A549 (cell line): ENCODE measurements at regions not wholly inside any gene's neighbourhood (a gene's known extent, or its start where the extent isn't known, plus 50 kb on each side); places are given as distances from the start of the nearest gene placed in this dataset.

Source experiments
- ATAC-seq, 2 experiments: fragments of 200-7000 bp in 1 of 2; fragments of >200 bp in 1 of 2; cut with Nextera tagmentation in 1 of 2; cut with Tn5 transposase in 1 of 2; 3 replicates each; pipeline versions ENCODE4 v1.8.0 to v1.9.1; 2018 to 2020; ENCODE audit warnings: mild to moderate bottlenecking in 1 of 2, moderate library complexity in 1 of 2
- CTCF ChIA-PET: fragments of 300-600 bp; sonication (Branson Sonifier 250); formaldehyde crosslinking; extraction: SDS; loops from one replicate; lab custom pipeline; 2021; ENCODE audit warnings: antibody characterized with exemption, inconsistent platforms; lab: Yijun Ruan, JAX
- POLR2A ChIA-PET: fragments of 350-600 bp; formaldehyde crosslinking; extraction: SDS; loops from one replicate; lab custom pipeline; 2021; ENCODE audit warnings: antibody characterized with exemption, inconsistent platforms; lab: Yijun Ruan, JAX
- DNase-seq, 2 experiments: peaks; one replicate each; pipeline versions ENCODE4 v3.0.0 to v3.0.0-alpha.2; 2011 to 2016; ENCODE audit warnings: low read depth in 1 of 2, low spot score in 1 of 2
- FAIRE-seq: peaks from 2 replicates; lab custom pipeline; 2011; peaks lifted over from hg19 to GRCh38; lab: Jason Lieb, UNC
- H3K27ac ChIP-seq, 2 experiments: fragments of >200 bp; sonication (Bioruptor Twin); formaldehyde crosslinking; 3 replicates each; pipeline ENCODE4 v1.5.1; 2016 to 2017
- H3K4me1 ChIP-seq: fragments of >200 bp; sonication (Bioruptor Twin); formaldehyde crosslinking; 3 replicates; pipeline ENCODE4 v1.6.1; 2016
- H3K4me2 ChIP-seq: fragments of >200 bp; sonication (Bioruptor Twin); formaldehyde crosslinking; 3 replicates; pipeline ENCODE4 v1.6.1; 2016
- H3K4me3 ChIP-seq: fragments of >200 bp; sonication (Bioruptor Twin); formaldehyde crosslinking; 3 replicates; pipeline ENCODE4 v1.5.1; 2016
- H3K9me3 ChIP-seq: fragments of >200 bp; sonication (Bioruptor Twin); formaldehyde crosslinking; 3 replicates; pipeline ENCODE4 v1.6.1; 2016
- BHLHE40 ChIP-seq: IDR thresholded peaks from 2 replicates; pipeline ENCODE4 v1.6.1; 2012; ENCODE audit warnings: low read depth, low read length, inconsistent platforms
- CBX2 ChIP-seq: fragments of 200-600 bp; sonication (generic); IDR thresholded peaks from 2 replicates; pipeline ENCODE4 v1.6.1; 2016; ENCODE audit warnings: low read depth, mild to moderate bottlenecking, borderline replicate concordance
- CBX8 ChIP-seq: fragments of 200-600 bp; sonication (generic); IDR thresholded peaks from 2 replicates; pipeline ENCODE4 v1.6.1; 2016
- CHD2 ChIP-seq: fragments of 150-350 bp; IDR thresholded peaks from 2 replicates; pipeline ENCODE4 v1.6.1; 2014; ENCODE audit warnings: low read length; ENCODE audit not compliant: partially characterized antibody
- EHF ChIP-seq: fragments of 250-450 bp; sonication (Bioruptor Pico); IDR thresholded peaks from 2 replicates; pipeline ENCODE4 v1.5.0; 2020; ENCODE audit warnings: mild to moderate bottlenecking
- EHMT2 ChIP-seq: fragments of 200-600 bp; sonication (generic); IDR thresholded peaks from 2 replicates; pipeline ENCODE4 v1.6.1; 2016; ENCODE audit warnings: antibody characterized with exemption, low read depth, mild to moderate bottlenecking, moderate library complexity
- EP300 ChIP-seq, 2 experiments: fragments of >200 bp; sonication (Bioruptor Twin); formaldehyde crosslinking; IDR thresholded peaks; 2 replicates in 1 of 2; 3 replicates in 1 of 2; pipeline ENCODE4 v1.6.1; 2016 to 2017
- ESRRA ChIP-seq: fragments of 150-350 bp; IDR thresholded peaks from 2 replicates; pipeline ENCODE4 v1.6.1; 2014; ENCODE audit warnings: mild to moderate bottlenecking, low read length, borderline replicate concordance
- FOSB ChIP-seq: fragments of 250-450 bp; sonication (Bioruptor Pico); IDR thresholded peaks from 2 replicates; pipeline ENCODE4 v1.5.0; 2020; ENCODE audit warnings: mild to moderate bottlenecking, moderate library complexity
- HEYL ChIP-seq: fragments of 250-450 bp; sonication (Bioruptor Pico); IDR thresholded peaks from 2 replicates; pipeline ENCODE4 v1.8.0; 2021; ENCODE audit warnings: mild to moderate bottlenecking, moderate library complexity
- JUN ChIP-seq, 2 experiments: fragments of >200 bp; sonication (Bioruptor Twin); formaldehyde crosslinking; IDR thresholded peaks; 2 replicates in 1 of 2; 3 replicates in 1 of 2; pipeline ENCODE4 v1.6.1; 2016 to 2017
- KDM1A ChIP-seq: fragments of 200-600 bp; sonication (generic); IDR thresholded peaks from 2 replicates; pipeline ENCODE4 v1.6.1; 2016; ENCODE audit warnings: low read depth, mild to moderate bottlenecking
- MYC ChIP-seq: IDR thresholded peaks from 2 replicates; pipeline ENCODE4 v1.6.1; 2012; ENCODE audit warnings: mild to moderate bottlenecking, inconsistent platforms, low read length, improper control_type of control experiment, borderline replicate concordance
- NFE2L2 ChIP-seq: fragments of 150-350 bp; conservative IDR thresholded peaks from 2 replicates; pipeline ENCODE4 v1.6.1; 2014; ENCODE audit warnings: low read length
- NPAS2 ChIP-seq: fragments of 250-450 bp; sonication (Bioruptor Pico); IDR thresholded peaks from 2 replicates; pipeline ENCODE4 v1.8.0; 2022; ENCODE audit warnings: mild to moderate bottlenecking, moderate library complexity, borderline replicate concordance
- PHF8 ChIP-seq: fragments of 200-600 bp; sonication (generic); IDR thresholded peaks from 2 replicates; pipeline ENCODE4 v1.6.1; 2016; ENCODE audit warnings: low read depth, mild to moderate bottlenecking, antibody characterized with exemption, moderate library complexity, borderline replicate concordance
- POLR2A ChIP-seq: IDR thresholded peaks from 2 replicates; pipeline ENCODE4 v1.6.1; 2012; ENCODE audit warnings: mild to moderate bottlenecking, low read length
- POLR2AphosphoS2 ChIP-seq: conservative IDR thresholded peaks from 2 replicates; pipeline ENCODE4 v1.6.1; 2012; ENCODE audit warnings: low read length, improper control_type of control experiment, inconsistent platforms
- RAD21 ChIP-seq, 2 experiments: fragments of >200 bp in 1 of 2; sonication (Bioruptor Twin) in 1 of 2; formaldehyde crosslinking in 1 of 2; IDR thresholded peaks in 1 of 2; conservative IDR thresholded peaks in 1 of 2; 2 replicates in 1 of 2; 3 replicates in 1 of 2; pipeline ENCODE4 v1.6.1; 2012 to 2018; ENCODE audit warnings: inconsistent platforms in 1 of 2
- RARB ChIP-seq: fragments of 250-450 bp; sonication (Bioruptor Pico); IDR thresholded peaks from 2 replicates; pipeline ENCODE4 v1.8.0; 2021; ENCODE audit warnings: mild to moderate bottlenecking, moderate library complexity
- SMC3 ChIP-seq: fragments of >200 bp; sonication (Bioruptor Twin); formaldehyde crosslinking; IDR thresholded peaks from 3 replicates; pipeline ENCODE4 v1.6.1; 2018; ENCODE audit warnings: inconsistent platforms
- SREBF2 ChIP-seq: fragments of 450-650 bp; IDR thresholded peaks from 2 replicates; pipeline ENCODE4 v1.6.1; 2014; ENCODE audit warnings: mild to moderate bottlenecking, moderate library complexity
- TFCP2L1 ChIP-seq: fragments of 250-450 bp; sonication (Bioruptor Pico); IDR thresholded peaks from 2 replicates; pipeline ENCODE4 v1.5.0; 2021; ENCODE audit warnings: mild to moderate bottlenecking
- TP53 ChIP-seq: fragments of 250-450 bp; sonication (Bioruptor Pico); IDR thresholded peaks from 2 replicates; pipeline ENCODE4 v1.5.0; 2021; ENCODE audit warnings: mild to moderate bottlenecking, moderate library complexity
- ZC3H11A ChIP-seq: fragments of 450-650 bp; IDR thresholded peaks from 2 replicates; pipeline ENCODE4 v1.6.1; 2014; ENCODE audit warnings: antibody characterized with exemption, mild to moderate bottlenecking
- ZSCAN20 ChIP-seq: fragments of 250-450 bp; sonication (Bioruptor Pico); IDR thresholded peaks from 2 replicates; pipeline ENCODE4 v1.8.0; 2022; ENCODE audit warnings: mild to moderate bottlenecking, moderate library complexity
- WGBS: methylation state at CpG from one replicate; pipeline ENCODE4 v1.1.6; 2017; ENCODE audit errors: missing lambda C conversion rate; 5-methylcytosine and 5-hydroxymethylcytosine counted together
- TF ChIP-seq, protein P1 (sequence below): fragments of >200 bp; sonication (Bioruptor Twin); formaldehyde crosslinking; IDR thresholded peaks from 2 replicates; pipeline ENCODE4 v1.6.1; 2016
- TF ChIP-seq, protein P2 (sequence below): IDR thresholded peaks from 2 replicates; pipeline ENCODE4 v1.6.1; 2012
- TF ChIP-seq, protein P3 (sequence below): fragments of 250-450 bp; sonication (Bioruptor Pico); IDR thresholded peaks from 2 replicates; pipeline ENCODE4 v1.5.0; 2021; ENCODE audit warnings: mild to moderate bottlenecking, moderate library complexity, borderline replicate concordance
- TF ChIP-seq, protein P4 (sequence below): fragments of 200-600 bp; sonication (generic); IDR thresholded peaks from 2 replicates; pipeline ENCODE4 v1.6.1; 2016; ENCODE audit warnings: antibody characterized with exemption, mild to moderate bottlenecking, moderate library complexity
- TF ChIP-seq, protein P5 (sequence below): IDR thresholded peaks from 2 replicates; pipeline ENCODE4 v1.6.1; 2012; ENCODE audit warnings: low read depth, borderline replicate concordance

DNA sequence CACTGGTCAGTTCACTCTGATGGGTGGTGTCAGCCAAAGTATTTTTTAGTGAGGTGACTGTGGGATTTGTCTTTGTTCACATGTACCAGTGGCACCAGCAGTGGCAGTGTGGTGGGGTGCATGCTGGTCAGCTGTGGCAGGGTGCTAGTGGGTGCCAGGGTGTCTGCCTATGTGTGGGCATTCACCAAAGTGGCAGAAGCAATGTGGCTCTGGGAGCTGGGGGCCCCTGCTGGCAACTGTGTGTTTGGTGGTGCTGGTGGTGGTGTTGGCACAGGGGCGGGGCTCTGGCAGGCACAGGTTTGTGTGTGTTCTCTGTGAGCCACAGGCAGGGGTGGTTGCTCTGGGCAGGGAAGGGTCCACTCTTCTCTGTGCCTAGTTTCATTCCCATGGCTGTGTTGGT lies 161.5 kb downstream of the CENPF start:
- H3K4me1 ChIP-seq: no peaks in the 10 kb centered on the region
- ChIA-PET CTCF (no interaction called here), POLR2A (no interaction called here)
- no peak overlapping the region for H3K4me2 ChIP-seq
- no peak for ATAC-seq
- no peak for FAIRE-seq
- 0% methylated on average over 1 of the region's 1 CpG for WGBS
- TF ChIP-seq EHF (no peak), POLR2AphosphoS2 (no peak), POLR2A (no peak), FOSB (CRISPR knock-in tag) (no peak), ZSCAN20 (CRISPR knock-in tag) (no peak), CHD2 (no peak), MYC (no peak), SREBF2 (no peak), TFCP2L1 (CRISPR knock-in tag) (no peak), HEYL (no peak), ESRRA (no peak), SMC3 (no peak), RAD21 (conservative IDR thresholded peaks at IDR 0.05 in 1 of 2, IDR thresholded peaks at IDR 0.05 in 1 of 2) (no peak), PHF8 (no peak), KDM1A (no peak)
- TF ChIP-seq, protein P1, sequence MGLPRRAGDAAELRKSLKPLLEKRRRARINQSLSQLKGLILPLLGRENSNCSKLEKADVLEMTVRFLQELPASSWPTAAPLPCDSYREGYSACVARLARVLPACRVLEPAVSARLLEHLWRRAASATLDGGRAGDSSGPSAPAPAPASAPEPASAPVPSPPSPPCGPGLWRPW: no peak
- TF ChIP-seq, protein P2, sequence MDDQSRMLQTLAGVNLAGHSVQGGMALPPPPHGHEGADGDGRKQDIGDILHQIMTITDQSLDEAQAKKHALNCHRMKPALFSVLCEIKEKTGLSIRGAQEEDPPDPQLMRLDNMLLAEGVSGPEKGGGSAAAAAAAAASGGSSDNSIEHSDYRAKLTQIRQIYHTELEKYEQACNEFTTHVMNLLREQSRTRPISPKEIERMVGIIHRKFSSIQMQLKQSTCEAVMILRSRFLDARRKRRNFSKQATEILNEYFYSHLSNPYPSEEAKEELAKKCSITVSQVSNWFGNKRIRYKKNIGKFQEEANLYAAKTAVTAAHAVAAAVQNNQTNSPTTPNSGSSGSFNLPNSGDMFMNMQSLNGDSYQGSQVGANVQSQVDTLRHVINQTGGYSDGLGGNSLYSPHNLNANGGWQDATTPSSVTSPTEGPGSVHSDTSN: no peak
- TF ChIP-seq, protein P3, sequence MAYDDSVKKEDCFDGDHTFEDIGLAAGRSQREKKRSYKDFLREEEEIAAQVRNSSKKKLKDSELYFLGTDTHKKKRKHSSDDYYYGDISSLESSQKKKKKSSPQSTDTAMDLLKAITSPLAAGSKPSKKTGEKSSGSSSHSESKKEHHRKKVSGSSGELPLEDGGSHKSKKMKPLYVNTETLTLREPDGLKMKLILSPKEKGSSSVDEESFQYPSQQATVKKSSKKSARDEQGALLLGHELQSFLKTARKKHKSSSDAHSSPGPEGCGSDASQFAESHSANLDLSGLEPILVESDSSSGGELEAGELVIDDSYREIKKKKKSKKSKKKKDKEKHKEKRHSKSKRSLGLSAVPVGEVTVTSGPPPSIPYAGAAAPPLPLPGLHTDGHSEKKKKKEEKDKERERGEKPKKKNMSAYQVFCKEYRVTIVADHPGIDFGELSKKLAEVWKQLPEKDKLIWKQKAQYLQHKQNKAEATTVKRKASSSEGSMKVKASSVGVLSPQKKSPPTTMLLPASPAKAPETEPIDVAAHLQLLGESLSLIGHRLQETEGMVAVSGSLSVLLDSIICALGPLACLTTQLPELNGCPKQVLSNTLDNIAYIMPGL (CRISPR knock-in tag): no peak
- no peak overlapping the region for H3K4me3 ChIP-seq
- 0 out of 3 replicates have a peak, but pooled peaks cover 5% of the 10 kb centered on the region for H3K9me3 ChIP-seq
- no peak for DNase-seq
- no peak overlapping the region for H3K27ac ChIP-seq

DNA sequence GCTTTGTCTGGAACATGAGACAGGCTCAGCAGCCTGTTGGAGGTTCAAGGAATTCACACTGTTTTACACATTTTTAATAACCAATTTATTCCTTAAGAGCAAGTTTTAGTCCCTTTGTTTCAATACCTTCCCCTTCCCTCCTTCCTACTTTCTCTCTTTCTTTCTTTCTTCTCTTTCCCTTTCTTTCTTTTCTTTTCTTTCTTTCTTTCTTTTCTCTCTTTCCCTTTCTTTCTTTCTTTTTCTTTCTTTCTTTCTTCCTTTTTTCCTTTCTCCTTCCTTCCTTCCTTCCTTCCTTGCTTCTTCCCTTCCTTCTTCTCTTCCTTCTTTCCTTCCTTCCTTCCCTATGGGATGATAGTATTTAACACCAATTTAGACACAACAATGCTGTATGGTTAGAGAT lies 164.2 kb downstream of the CENPF start:
- ChIA-PET POLR2A (no interaction called here), CTCF (interaction anchor here (1.4 kb wide), 1 partner anchor 43 kb away, joined by 3 read pairs; no protein-coding TSS in a partner anchor)
- H3K4me3 ChIP-seq: no peak overlapping the region
- H3K4me1 ChIP-seq: no peaks in the 10 kb centered on the region
- H3K9me3 ChIP-seq: 0 out of 3 replicates have a peak, but pooled peaks cover 2% of the 10 kb centered on the region
- ATAC-seq (no peak), FAIRE-seq (no peak), DNase-seq (no peak)
- TF ChIP-seq ZC3H11A (no peak), TFCP2L1 (CRISPR knock-in tag) (no peak), FOSB (CRISPR knock-in tag) (no peak), NFE2L2 (no peak), BHLHE40 (no peak), POLR2A (no peak), RARB (CRISPR knock-in tag) (no peak), CBX8 (no peak), TP53 (CRISPR knock-in tag) (no peak), EP300 (IDR thresholded peaks at IDR 0.05) (no peak), EHMT2 (no peak), JUN (IDR thresholded peaks at IDR 0.05) (no peak), CBX2 (no peak), NPAS2 (no peak), ESRRA (no peak)
- TF ChIP-seq, protein P4, sequence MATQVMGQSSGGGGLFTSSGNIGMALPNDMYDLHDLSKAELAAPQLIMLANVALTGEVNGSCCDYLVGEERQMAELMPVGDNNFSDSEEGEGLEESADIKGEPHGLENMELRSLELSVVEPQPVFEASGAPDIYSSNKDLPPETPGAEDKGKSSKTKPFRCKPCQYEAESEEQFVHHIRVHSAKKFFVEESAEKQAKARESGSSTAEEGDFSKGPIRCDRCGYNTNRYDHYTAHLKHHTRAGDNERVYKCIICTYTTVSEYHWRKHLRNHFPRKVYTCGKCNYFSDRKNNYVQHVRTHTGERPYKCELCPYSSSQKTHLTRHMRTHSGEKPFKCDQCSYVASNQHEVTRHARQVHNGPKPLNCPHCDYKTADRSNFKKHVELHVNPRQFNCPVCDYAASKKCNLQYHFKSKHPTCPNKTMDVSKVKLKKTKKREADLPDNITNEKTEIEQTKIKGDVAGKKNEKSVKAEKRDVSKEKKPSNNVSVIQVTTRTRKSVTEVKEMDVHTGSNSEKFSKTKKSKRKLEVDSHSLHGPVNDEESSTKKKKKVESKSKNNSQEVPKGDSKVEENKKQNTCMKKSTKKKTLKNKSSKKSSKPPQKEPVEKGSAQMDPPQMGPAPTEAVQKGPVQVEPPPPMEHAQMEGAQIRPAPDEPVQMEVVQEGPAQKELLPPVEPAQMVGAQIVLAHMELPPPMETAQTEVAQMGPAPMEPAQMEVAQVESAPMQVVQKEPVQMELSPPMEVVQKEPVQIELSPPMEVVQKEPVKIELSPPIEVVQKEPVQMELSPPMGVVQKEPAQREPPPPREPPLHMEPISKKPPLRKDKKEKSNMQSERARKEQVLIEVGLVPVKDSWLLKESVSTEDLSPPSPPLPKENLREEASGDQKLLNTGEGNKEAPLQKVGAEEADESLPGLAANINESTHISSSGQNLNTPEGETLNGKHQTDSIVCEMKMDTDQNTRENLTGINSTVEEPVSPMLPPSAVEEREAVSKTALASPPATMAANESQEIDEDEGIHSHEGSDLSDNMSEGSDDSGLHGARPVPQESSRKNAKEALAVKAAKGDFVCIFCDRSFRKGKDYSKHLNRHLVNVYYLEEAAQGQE: no peak
- TF ChIP-seq, protein P5, sequence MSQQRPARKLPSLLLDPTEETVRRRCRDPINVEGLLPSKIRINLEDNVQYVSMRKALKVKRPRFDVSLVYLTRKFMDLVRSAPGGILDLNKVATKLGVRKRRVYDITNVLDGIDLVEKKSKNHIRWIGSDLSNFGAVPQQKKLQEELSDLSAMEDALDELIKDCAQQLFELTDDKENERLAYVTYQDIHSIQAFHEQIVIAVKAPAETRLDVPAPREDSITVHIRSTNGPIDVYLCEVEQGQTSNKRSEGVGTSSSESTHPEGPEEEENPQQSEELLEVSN: no peak
- TF ChIP-seq, protein P3 (CRISPR knock-in tag): no peak
- no peak overlapping the region for H3K4me2 ChIP-seq
- no peak overlapping the region for H3K27ac ChIP-seq
